HG03280 (cell line): ENCODE measurements at regions not wholly inside any gene's neighbourhood (a gene's known extent, or its start where the extent isn't known, plus 50 kb on each side); places are given as distances from the start of the nearest gene placed in this dataset.
"Not testable (repeated sequence)": the region's sequence is repeated elsewhere in the genome, so short reads cannot be mapped to it uniquely, and the experiment has no call there.

Source experiments
- ATAC-seq: cut with Tn5 transposase; IDR thresholded peaks from one replicate; pipeline ENCODE4 v1.9.1; 2021; ENCODE audit warnings: mild to moderate bottlenecking, moderate library complexity; ENCODE audit not compliant: unreplicated experiment

DNA sequence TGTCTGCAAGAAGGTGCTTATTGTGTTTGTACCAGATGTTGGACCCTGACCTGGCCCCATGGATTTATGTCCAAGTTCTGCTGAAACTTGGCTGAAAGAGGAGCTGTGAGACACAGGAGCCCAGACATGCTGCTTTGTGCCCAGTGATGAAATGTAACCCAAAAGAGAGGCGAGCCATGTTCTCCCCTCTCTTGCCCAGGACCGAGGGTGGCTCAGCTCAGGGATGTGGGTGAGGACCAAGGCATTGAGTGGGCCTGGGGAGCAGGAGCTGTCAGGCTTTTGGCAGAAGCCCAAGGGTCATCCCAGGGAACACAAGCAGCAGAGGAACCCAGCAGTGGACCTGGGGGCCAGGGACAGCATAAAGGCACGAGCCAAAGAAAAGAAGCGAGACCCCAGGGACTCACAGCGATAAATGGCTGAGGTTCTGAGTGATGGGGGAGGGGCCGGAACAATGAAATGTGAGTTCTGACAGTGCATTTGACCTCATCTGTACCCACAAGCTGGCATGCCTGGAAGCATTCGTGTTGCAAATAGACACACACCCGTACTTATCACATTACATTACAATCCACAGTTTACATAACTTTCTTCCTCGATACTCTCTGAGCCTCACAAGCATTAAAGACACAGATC lies 363.4 kb upstream of the JARID2 start:
- ATAC-seq, result no peak

DNA sequence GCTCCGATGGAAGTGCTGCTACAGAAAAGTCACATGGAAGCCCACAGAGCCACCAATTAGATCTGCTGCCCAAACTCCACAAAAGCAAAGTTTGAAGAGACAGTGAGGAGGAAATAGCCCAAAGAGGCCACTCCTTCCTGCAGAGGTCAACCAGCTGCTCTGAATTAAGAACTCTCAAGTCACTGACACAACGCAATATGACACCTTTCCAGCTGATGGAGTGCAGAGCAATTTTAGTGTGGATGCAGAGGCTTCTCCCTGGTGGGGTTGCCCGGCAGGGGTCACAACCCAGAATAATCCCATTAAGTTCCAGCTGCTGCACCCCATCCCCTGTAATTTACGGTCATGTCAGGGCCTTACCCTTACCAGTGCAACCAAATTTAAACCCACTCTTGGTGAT lies 361.9 kb upstream of the JARID2 start:
- no peak for ATAC-seq

GRCh38 chr6:14885498-14885897 lies 360.4 kb upstream of the JARID2 start:
- no peak for ATAC-seq

DNA sequence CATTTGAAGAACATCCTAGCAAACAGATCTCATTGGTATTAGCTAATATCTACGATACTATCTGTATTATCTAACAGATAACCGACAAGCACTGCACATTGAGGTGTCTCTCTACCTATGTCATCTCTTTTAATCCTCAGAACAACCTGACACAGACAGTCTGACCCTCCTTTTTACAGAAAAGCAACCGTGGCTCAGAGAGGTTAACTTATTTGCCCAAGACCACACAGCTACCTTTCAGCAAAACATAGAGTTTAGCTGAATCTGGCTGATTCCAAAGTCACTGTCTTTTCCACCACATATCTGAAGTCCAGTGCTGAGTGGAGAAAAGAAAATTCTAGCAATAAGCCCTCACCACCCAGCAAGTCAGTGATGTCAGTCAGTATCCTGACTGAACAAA lies 358.7 kb upstream of the JARID2 start:
- ATAC-seq, result no peak

GRCh38 chr6:14887986-14888574 lies 357.8 kb upstream of the JARID2 start:
- no peak for ATAC-seq

GRCh38 chr6:14888575-14889000 lies 357.3 kb upstream of the JARID2 start:
- ATAC-seq, result no peak

DNA sequence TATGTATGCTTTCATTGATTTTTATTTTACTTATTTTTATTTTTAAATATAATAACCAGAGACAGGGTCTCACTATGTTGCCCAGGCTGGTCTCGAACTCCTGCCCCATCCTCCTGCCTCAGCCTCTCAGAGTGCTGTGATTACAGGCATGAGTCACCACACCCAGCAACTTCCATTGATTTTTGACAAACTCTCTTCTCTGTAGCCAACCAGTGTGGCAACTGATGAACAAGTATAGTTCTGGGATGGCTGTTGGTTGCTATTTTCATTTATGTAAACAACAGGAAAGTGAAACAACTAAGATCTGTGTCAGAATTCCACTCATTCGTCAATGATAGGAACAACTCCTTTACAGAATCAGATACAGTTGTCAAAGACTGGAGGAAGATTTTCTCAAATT lies 356.7 kb upstream of the JARID2 start:
- no peak for ATAC-seq

GRCh38 chr6:14889611-14890593 lies 356.0 kb upstream of the JARID2 start:
- no peak for ATAC-seq

GRCh38 chr6:14891820-14892375 lies 354.0 kb upstream of the JARID2 start:
- ATAC-seq, result not testable (repeated sequence)

DNA sequence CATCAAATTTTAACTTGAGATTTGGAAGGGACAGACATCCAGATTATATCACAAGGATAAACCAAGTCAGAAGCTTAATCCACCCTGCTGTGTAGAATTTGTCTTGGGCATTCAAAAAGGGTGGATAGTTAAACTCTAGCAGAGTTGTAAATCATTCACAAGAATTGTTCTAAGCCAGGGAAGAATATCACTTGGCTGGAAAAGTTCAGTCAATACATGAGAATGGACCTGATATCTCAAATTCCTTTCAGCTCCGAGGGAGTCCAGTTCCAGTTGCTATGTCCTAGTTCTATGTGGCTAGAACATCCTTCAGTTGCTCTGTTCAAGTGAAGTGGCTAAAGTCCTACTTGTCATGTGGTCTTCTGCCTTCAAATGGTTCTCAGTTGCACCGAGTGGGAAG lies 351.8 kb upstream of the JARID2 start:
- no peak for ATAC-seq

DNA sequence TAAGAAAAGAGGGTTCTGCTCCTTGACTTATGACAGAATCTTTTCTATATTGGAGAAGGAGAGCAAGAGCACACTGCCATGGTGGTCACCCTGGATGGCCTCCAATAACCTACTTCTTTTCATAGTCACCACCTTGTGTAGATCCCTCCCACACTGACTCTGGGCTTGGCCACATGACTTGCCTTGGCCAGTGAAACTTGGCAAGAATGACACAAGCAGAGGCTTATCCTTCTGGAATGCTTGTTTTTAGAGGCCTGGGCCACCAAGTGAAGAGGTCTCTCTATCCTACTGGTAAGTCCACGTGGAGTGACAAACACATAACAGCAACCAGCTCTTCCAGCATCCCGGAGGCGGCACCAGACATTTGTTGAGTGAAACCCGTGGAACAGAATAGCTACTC lies 349.4 kb upstream of the JARID2 start:
- no peak for ATAC-seq

DNA sequence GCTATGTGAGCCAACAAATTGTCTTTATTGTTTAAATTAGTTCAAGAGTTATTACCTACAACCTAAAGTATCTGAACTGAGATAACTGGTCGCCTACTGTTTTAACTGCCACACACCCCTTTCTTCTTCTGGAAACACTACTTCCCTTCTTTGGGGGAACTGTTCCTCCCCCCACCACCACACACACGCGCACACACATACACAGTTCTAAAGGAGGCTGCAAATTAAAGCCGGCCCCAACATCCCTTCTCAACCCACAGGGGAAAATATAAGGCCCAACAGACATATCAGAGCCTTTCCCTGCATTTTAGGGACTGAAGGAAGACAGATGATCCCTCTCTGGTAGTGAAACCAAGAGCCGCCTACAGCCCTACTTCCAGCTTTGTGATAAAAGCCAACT lies 348.0 kb upstream of the JARID2 start:
- no peak for ATAC-seq

GRCh38 chr6:14899441-14899840 lies 346.4 kb upstream of the JARID2 start:
- not testable (repeated sequence) for ATAC-seq

GRCh38 chr6:14900919-14901318 lies 344.9 kb upstream of the JARID2 start:
- ATAC-seq, result no peak

GRCh38 chr6:14903176-14904038 lies 342.5 kb upstream of the JARID2 start:
- no peak for ATAC-seq

DNA sequence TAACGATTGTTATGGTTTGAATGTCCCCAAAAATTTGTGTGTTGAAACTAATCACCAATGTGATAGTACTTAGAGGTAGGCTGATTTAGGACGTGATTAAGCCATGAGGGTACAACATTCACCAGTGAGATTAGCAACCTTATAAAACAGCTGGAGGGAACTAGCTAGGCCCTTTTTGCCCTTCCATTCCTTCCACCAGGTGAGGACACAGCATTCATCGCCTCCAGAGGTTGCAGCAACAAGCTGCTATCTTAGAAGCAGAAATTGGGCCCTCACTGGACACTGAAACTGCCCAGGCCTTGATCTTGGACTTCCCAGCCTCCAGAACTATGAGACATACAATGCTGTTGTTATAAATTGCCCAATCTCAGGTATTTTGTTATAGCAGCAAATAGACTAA lies 340.7 kb upstream of the JARID2 start:
- ATAC-seq, result no peak

- no peak for ATAC-seq
These were observed 339.2 kb upstream of the JARID2 start for GRCh38 chr6:14906621-14907020.

DNA sequence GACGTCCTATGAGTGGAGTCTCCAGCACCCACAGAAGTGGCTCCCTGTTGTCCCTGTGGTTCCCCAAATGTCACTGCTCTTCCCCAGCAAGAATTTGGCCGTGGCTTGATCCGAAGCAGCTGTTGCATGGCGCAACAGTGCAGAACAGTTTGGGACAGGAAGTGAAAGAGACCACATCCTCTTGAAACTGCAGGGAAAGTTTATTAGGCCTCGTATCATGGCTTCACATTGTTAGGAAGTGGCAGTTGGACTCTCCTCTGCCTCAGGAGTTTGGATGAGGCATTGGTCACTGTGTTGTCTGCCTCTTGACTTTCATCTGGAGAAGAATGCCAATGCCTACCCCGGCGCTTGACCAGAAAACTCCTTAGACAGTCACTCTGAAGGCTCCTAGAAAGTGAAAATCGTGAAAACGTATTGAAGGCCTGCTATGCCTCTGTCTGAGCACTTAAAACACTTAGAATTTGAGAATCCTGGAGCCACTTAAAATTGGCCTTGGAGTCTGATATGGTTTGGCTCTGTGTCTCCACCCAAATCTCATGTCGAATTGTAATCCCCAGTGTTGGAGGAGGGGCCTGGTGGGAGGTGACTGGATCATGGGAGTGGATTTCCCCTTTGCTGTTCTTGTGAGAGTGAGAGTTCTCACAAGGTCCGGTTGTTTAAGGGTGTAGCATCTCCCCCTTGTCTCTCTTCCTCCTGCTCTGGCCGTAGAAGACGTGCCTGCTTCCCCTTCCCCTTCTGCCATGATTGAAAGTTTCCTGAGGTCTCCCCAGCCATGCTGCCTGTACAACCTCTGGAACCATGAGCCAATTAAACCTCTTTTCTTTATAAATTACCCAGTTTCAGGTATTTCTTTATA lies 334.9 kb upstream of the JARID2 start:
- ATAC-seq, result peak; percentile 76

DNA sequence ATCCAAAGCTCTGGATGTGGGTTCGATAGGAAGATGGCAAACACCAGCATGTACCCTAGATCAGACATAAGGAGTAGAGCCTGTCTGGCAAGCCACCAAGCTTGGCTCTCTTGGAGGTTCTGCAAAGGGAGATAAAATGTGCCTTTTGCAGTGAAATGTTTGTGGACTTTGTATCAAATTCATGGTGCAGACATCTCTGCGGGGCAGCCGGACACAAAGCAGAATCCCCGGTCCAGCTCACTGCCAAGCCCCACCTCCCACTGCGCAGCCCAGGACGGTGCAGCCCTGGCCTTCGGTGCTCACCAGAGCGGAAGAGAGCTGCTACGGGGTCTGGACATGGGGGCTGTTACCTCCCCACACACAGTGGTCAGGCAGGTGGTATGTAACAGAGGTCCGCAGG lies 333.6 kb upstream of the JARID2 start:
- ATAC-seq, result no peak

- ATAC-seq, result no peak
These were observed 333.2 kb upstream of the JARID2 start for GRCh38 chr6:14912706-14913105.
